Transverse colon (tissue), 3 donors: ENCODE measurements at regions not wholly inside any gene's neighbourhood (a gene's known extent, or its start where the extent isn't known, plus 50 kb on each side); places are given as distances from the start of the nearest gene placed in this dataset.

Source experiments
- CTCF ChIP-seq, 5 experiments: fragments of 200-600 bp in 3 of 5; fragments of 450-650 bp in 2 of 5; sonication (generic) in 3 of 5; IDR thresholded peaks; 1 replicate in 2 of 5; 2 replicates in 3 of 5; pipeline ENCODE4 v1.5.1; 2016 to 2017; ENCODE audit warnings: antibody characterized with exemption in 5 of 5, inconsistent platforms in 3 of 5, mild to moderate bottlenecking in 2 of 5, moderate library complexity in 1 of 5
- EP300 ChIP-seq: sonication (generic); formaldehyde crosslinking; IDR thresholded peaks from one replicate; pipeline ENCODE4 v1.6.1; 2017; ENCODE audit warnings: antibody characterized with exemption, low read depth
- POLR2A ChIP-seq: fragments of 450-650 bp; IDR thresholded peaks from one replicate; pipeline ENCODE4 v1.6.1; 2016; ENCODE audit warnings: antibody characterized with exemption, mild to moderate bottlenecking, moderate library complexity

- no peak for TF ChIP-seq CTCF (IDR thresholded peaks at IDR 0.05)
- no peak for TF ChIP-seq POLR2A
- TF ChIP-seq EP300 = no peak
Measured at GRCh38 chr4:26001816-26002215, 87.8 kb downstream of the SMIM20 start.
